Neural progenitor cell (in vitro differentiated cells): ENCODE measurements at regions not wholly inside any gene's neighbourhood (a gene's known extent, or its start where the extent isn't known, plus 50 kb on each side); places are given as distances from the start of the nearest gene placed in this dataset.

Experiments
- DNase-seq: peaks from one replicate; pipeline ENCODE4 v3.0.0-alpha.2; 2016; ENCODE audit warnings: low spot score
- H2AFZ ChIP-seq: fragments of 200-600 bp; sonication (generic); replicated peaks from 2 replicates; pipeline ENCODE4 v1.6.1; 2016; ENCODE audit warnings: antibody characterized with exemption
- H3F3A ChIP-seq: fragments of 200-600 bp; sonication (generic); 2 replicates; pipeline ENCODE4 v1.6.1; 2016; ENCODE audit warnings: antibody characterized with exemption, low read depth
- H3K27ac ChIP-seq: fragments of 200-600 bp; sonication (generic); 2 replicates; pipeline ENCODE4 v1.5.1; 2016; ENCODE audit warnings: mild to moderate bottlenecking
- H3K27me3 ChIP-seq: fragments of 200-600 bp; sonication (generic); 2 replicates; pipeline ENCODE4 v1.6.1; 2016; ENCODE audit warnings: mild to moderate bottlenecking, moderate library complexity
- H3K36me3 ChIP-seq: fragments of 200-600 bp; sonication (generic); 2 replicates; pipeline ENCODE4 v1.5.1; 2016
- H3K4me1 ChIP-seq: fragments of 200-600 bp; sonication (generic); 2 replicates; pipeline ENCODE4 v1.6.1; 2016; ENCODE audit warnings: mixed run types
- H3K4me2 ChIP-seq: fragments of 200-600 bp; sonication (generic); 2 replicates; pipeline ENCODE4 v1.6.1; 2016
- H3K4me3 ChIP-seq: fragments of 200-600 bp; sonication (generic); 2 replicates; pipeline ENCODE4 v1.5.1; 2016
- H3K79me2 ChIP-seq: fragments of 200-600 bp; sonication (generic); 2 replicates; pipeline ENCODE4 v1.6.1; 2016; ENCODE audit warnings: low read depth
- H3K9ac ChIP-seq: fragments of 200-600 bp; sonication (generic); 2 replicates; pipeline ENCODE4 v1.6.1; 2016
- H3K9me3 ChIP-seq: fragments of 200-600 bp; sonication (generic); 2 replicates; pipeline ENCODE4 v1.5.1; 2016; ENCODE audit warnings: low read depth
- H4K20me1 ChIP-seq: fragments of 200-600 bp; sonication (generic); 2 replicates; pipeline ENCODE4 v1.6.1; 2016; ENCODE audit warnings: low read depth
- H3K27ac Mint-ChIP-seq: 3 replicates; pipeline ENCODE4 v1.8.0; 2021; ENCODE audit warnings: mixed read lengths
- H3K27me3 Mint-ChIP-seq: 2 replicates; pipeline ENCODE4 v1.8.0; 2022; ENCODE audit warnings: low read depth, mild to moderate bottlenecking, inconsistent platforms, moderate library complexity, mixed read lengths; ENCODE audit not compliant: insufficient read depth
- H3K36me3 Mint-ChIP-seq: 3 replicates; pipeline ENCODE4 v1.8.0; 2021; ENCODE audit warnings: mixed read lengths
- H3K4me1 Mint-ChIP-seq: 3 replicates; pipeline ENCODE4 v1.8.0; 2021; ENCODE audit warnings: mixed read lengths
- H3K4me3 Mint-ChIP-seq: 3 replicates; pipeline ENCODE4 v1.8.0; 2021; ENCODE audit warnings: mild to moderate bottlenecking, moderate library complexity, mixed read lengths
- H3K9me3 Mint-ChIP-seq: 3 replicates; pipeline ENCODE4 v1.8.0; 2020; ENCODE audit warnings: mixed read lengths
- CTCF ChIP-seq: fragments of 200-600 bp; sonication (generic); IDR thresholded peaks from 2 replicates; pipeline ENCODE4 v1.5.1; 2017; ENCODE audit warnings: antibody characterized with exemption, mild to moderate bottlenecking
- EZH2 ChIP-seq: fragments of 200-600 bp; sonication (generic); IDR thresholded peaks from 2 replicates; pipeline ENCODE4 v1.6.1; 2017; ENCODE audit warnings: antibody characterized with exemption, mild to moderate bottlenecking, moderate library complexity
- EZH2phosphoT487 ChIP-seq: fragments of 200-600 bp; sonication (generic); IDR thresholded peaks from 2 replicates; pipeline ENCODE4 v1.6.1; 2017; ENCODE audit warnings: antibody characterized with exemption

DNA sequence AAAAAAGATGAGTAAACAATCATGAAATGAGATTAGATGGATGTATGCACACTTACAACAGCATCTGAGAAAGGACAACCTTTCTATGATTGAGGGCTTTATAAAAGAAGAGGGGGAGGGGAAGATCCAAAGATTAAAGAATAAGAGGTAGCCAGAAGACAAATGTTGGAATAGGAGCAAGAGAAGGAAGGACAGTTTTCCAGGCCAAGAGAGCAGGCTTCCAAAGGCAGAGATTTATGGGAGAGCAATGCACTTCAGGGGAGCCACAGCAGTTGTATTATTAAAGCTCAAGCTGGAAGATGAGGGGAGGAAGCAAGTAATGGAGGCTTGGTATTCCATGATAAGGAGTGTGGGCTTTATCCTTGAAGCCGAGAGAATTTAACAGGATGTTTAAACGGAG is 110.3 kb upstream of the PTPN13 start:
- peak overlapping the region; percentile 28 for H3K4me3 Mint-ChIP-seq
- no peaks in the 10 kb centered on the region for H3K27me3 ChIP-seq
- TF ChIP-seq EZH2phosphoT487 (no peak), EZH2 (no peak), CTCF (no peak)

DNA sequence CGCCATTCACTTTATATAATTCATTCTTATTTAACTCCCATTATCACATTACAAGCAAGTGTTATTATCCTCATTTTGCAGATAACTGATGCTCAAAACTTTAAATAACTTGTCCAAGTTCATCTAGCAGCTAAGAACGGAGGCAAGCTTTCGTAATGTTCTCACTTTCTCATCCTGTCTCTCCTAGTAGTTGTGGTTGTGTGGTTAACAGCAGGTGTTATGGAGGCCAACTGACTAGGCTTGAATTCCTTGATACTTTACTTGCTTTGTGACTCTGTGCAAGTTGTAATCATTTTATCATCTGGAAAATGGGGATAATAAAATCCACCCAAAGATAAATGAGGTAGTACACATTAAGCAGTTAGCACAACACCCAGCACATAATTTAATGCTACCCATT is 109.9 kb upstream of the PTPN13 start:
- peak overlapping the region; percentile 65 for H3K4me2 ChIP-seq
- peaks cover 22% of the 10 kb centered on the region for H3K36me3 Mint-ChIP-seq
- H4K20me1 ChIP-seq, result no peaks in the 10 kb centered on the region
- no peaks in the 10 kb centered on the region for H3K27me3 Mint-ChIP-seq
- H3K79me2 ChIP-seq, result no peaks in the 10 kb centered on the region
- peaks cover 6% of the 10 kb centered on the region for H3K9me3 ChIP-seq
- H2AFZ ChIP-seq, result no peak overlapping the region
- H3K4me3 ChIP-seq, result no peak overlapping the region
- H3K27ac Mint-ChIP-seq, result peak overlapping the region; percentile 98
- H3F3A ChIP-seq, result peaks cover 65% of the 10 kb centered on the region
- no peak for TF ChIP-seq EZH2
- no peak for TF ChIP-seq EZH2phosphoT487
- TF ChIP-seq CTCF, result no peak
- no peak overlapping the region for H3K9ac ChIP-seq
- H3K27ac ChIP-seq, result peak overlapping the region; percentile 100
- H3K4me1 Mint-ChIP-seq, result peaks cover 43% of the 10 kb centered on the region
- H3K36me3 ChIP-seq, result peaks cover 12% of the 10 kb centered on the region
- DNase-seq, result no peak
- H3K9me3 Mint-ChIP-seq, result peaks cover 11% of the 10 kb centered on the region
- peaks cover 63% of the 10 kb centered on the region for H3K4me1 ChIP-seq
- no peak overlapping the region for H3K4me3 Mint-ChIP-seq
- H3K27me3 ChIP-seq, result no peaks in the 10 kb centered on the region

More for the DNA sequence above, 110.3 kb upstream of the PTPN13 start:
- Mint-ChIP-seq H3K36me3 (peaks cover 21% of the 10 kb centered on the region), H3K4me1 (peaks cover 43% of the 10 kb centered on the region), H3K9me3 (peaks cover 11% of the 10 kb centered on the region), H3K27me3 (no peaks in the 10 kb centered on the region), H3K27ac (peak overlapping the region; percentile 99)
- Histone ChIP-seq H3K36me3 (peaks cover 12% of the 10 kb centered on the region), H3K79me2 (peaks cover 3% of the 10 kb centered on the region), H4K20me1 (no peaks in the 10 kb centered on the region), H3K9ac (no peak overlapping the region), H3K4me2 (peak overlapping the region; percentile 65), H3K4me1 (peaks cover 68% of the 10 kb centered on the region), H3F3A (peaks cover 70% of the 10 kb centered on the region), H2AFZ (no peak overlapping the region), H3K27ac (peak overlapping the region; percentile 100), H3K9me3 (peaks cover 6% of the 10 kb centered on the region), H3K4me3 (peak overlapping the region; percentile 24)
- DNase-seq, result peak; percentile 26

GRCh38 chr4:86487738-86488348 is 106.3 kb upstream of the PTPN13 start:
- peaks cover 30% of the 10 kb centered on the region for H3F3A ChIP-seq
- peaks cover 28% of the 10 kb centered on the region for H3K36me3 Mint-ChIP-seq
- H3K27me3 ChIP-seq, result no peaks in the 10 kb centered on the region
- H4K20me1 ChIP-seq, result no peaks in the 10 kb centered on the region
- no peak overlapping the region for H3K4me3 ChIP-seq
- H3K27me3 Mint-ChIP-seq, result no peaks in the 10 kb centered on the region
- peaks cover 38% of the 10 kb centered on the region for H3K4me1 Mint-ChIP-seq
- DNase-seq, result no peak
- TF ChIP-seq EZH2 (no peak), CTCF (no peak), EZH2phosphoT487 (no peak)
- H3K4me2 ChIP-seq, result no peak overlapping the region
- H3K9me3 ChIP-seq, result peaks cover 6% of the 10 kb centered on the region
- no peaks in the 10 kb centered on the region for H3K79me2 ChIP-seq
- peaks cover 12% of the 10 kb centered on the region for H3K36me3 ChIP-seq
- H3K27ac ChIP-seq, result no peak overlapping the region
- H3K9ac ChIP-seq, result no peak overlapping the region
- H3K4me3 Mint-ChIP-seq, result no peak overlapping the region
- no peak overlapping the region for H3K27ac Mint-ChIP-seq
- H3K4me1 ChIP-seq, result peaks cover 40% of the 10 kb centered on the region
- no peak overlapping the region for H2AFZ ChIP-seq
- peaks cover 16% of the 10 kb centered on the region for H3K9me3 Mint-ChIP-seq
